ENCODE measurements at regions not wholly inside any gene's neighbourhood (a gene's known extent, or its start where the extent isn't known, plus 50 kb on each side); places are given as distances from the start of the nearest gene placed in this dataset.

- TF ChIP-seq ZBTB17 (tag by site-specific recombination; IDR thresholded peaks at IDR 0.05) (no peak), ZBTB7A (tag by site-specific recombination; IDR thresholded peaks at IDR 0.05; ENCODE audit: low read depth) (no peak), TCF7L2 (IDR thresholded peaks at IDR 0.05; ENCODE audit: borderline replicate concordance, low read depth, low read length) (no peak), ATF2 (tag by site-specific recombination; IDR thresholded peaks at IDR 0.05; ENCODE audit: low read depth) (no peak), ZBTB10 (tag by site-specific recombination; IDR thresholded peaks at IDR 0.05) (no peak), ZBTB21 (tag by site-specific recombination; IDR thresholded peaks at IDR 0.05) (no peak)
Measured at GRCh38 chr20:23264545-23264944, 86.0 kb upstream of the NXT1 start.
